HG02610 (cell line): ENCODE measurements at regions not wholly inside any gene's neighbourhood (a gene's known extent, or its start where the extent isn't known, plus 50 kb on each side); places are given as distances from the start of the nearest gene placed in this dataset.

Experiments used
- ATAC-seq: cut with Tn5 transposase; IDR thresholded peaks from one replicate; pipeline ENCODE4 v1.9.1; 2021; ENCODE audit warnings: mild to moderate bottlenecking, moderate library complexity; ENCODE audit not compliant: unreplicated experiment

DNA sequence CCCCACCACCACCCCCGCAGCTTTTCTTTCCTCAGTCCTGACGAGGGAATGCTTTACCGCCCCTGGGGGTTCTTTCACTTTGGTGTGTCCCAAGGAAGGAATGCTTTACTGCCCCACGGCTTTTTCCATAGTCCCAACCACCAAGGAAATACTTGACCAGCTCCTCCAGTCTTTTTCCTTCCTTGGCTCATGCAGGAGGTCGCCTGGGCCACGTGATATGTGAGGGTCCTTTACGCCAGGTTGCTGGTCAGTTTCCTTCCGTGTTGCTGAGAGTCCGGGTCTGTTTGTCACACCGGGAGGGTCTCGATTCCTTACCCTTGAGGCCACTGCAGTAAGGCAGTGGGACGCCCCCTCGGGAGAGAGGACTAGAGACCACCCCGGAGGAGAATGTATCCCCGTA, 58.9 kb upstream of the CDH4 start:
- no peak for ATAC-seq
